ENCODE measurements at regions not wholly inside any gene's neighbourhood (a gene's known extent, or its start where the extent isn't known, plus 50 kb on each side); places are given as distances from the start of the nearest gene placed in this dataset.

GRCh38 chr10:75332081-75332480 is 69.5 kb downstream of the ZNF503 start:
- DNase-seq (ENCODE audit: extremely low read depth, low read depth): no peak
- TF ChIP-seq CTCF (IDR thresholded peaks at IDR 0.05; ENCODE audit: low read depth, low read length): no peak

- no peak for DNase-seq (ENCODE audit: extremely low read depth, low read depth)
- no peak for TF ChIP-seq CTCF (IDR thresholded peaks at IDR 0.05; ENCODE audit: low read depth, low read length)
These were observed 70.5 kb downstream of the ZNF503 start for GRCh38 chr10:75331081-75331480.

- TF ChIP-seq CTCF (IDR thresholded peaks at IDR 0.05; ENCODE audit: low read depth, low read length): no peak
These were observed 72.3 kb downstream of the ZNF503 start for GRCh38 chr10:75329190-75329745.

GRCh38 chr10:75326306-75326705 is 75.3 kb downstream of the ZNF503 start:
- TF ChIP-seq CTCF (IDR thresholded peaks at IDR 0.05; ENCODE audit: low read depth, low read length): no peak

More at GRCh38 chr10:75329190-75329745, 72.3 kb downstream of the ZNF503 start:
- no peak for DNase-seq (ENCODE audit: extremely low read depth, low read depth)

GRCh38 chr10:75319274-75319673 is 82.3 kb downstream of the ZNF503 start:
- DNase-seq (ENCODE audit: extremely low read depth, low read depth): no peak
- TF ChIP-seq CTCF (IDR thresholded peaks at IDR 0.05; ENCODE audit: low read depth, low read length): no peak

More at GRCh38 chr10:75326306-75326705, 75.3 kb downstream of the ZNF503 start:
- DNase-seq (ENCODE audit: extremely low read depth, low read depth): no peak

GRCh38 chr10:75314570-75314969 is 78.8 kb upstream of the COMTD1 start:
- no peak for TF ChIP-seq CTCF (IDR thresholded peaks at IDR 0.05; ENCODE audit: low read depth, low read length)
- no peak for DNase-seq (ENCODE audit: extremely low read depth, low read depth)

GRCh38 chr10:75312440-75312839 is 76.7 kb upstream of the COMTD1 start:
- TF ChIP-seq CTCF (IDR thresholded peaks at IDR 0.05; ENCODE audit: low read depth, low read length): no peak
- no peak for DNase-seq (ENCODE audit: extremely low read depth, low read depth)

Data from AG09319 (cell line).